CD4-positive, alpha-beta T cell treated with Interleukin-4 for 1 hour (primary cell): ENCODE measurements at regions not wholly inside any gene's neighbourhood (a gene's known extent, or its start where the extent isn't known, plus 50 kb on each side); places are given as distances from the start of the nearest gene placed in this dataset.

Experiments
- DNase-seq, 2 donors: peaks; one replicate each; pipeline ENCODE4 v3.0.0-alpha.2; 2020 to 2022

GRCh38 chr5:61689153-61689846, 357.2 kb downstream of the ZSWIM6 start:
- no peak for DNase-seq

- DNase-seq: no peak
These were observed 365.9 kb downstream of the ZSWIM6 start for GRCh38 chr5:61697809-61698558.

- DNase-seq: no peak
These were observed 370.0 kb downstream of the ZSWIM6 start for GRCh38 chr5:61701877-61702602.

- no peak for DNase-seq
These were observed 370.7 kb downstream of the ZSWIM6 start for GRCh38 chr5:61702784-61703183.

GRCh38 chr5:61704289-61704688, 372.2 kb downstream of the ZSWIM6 start:
- DNase-seq: no peak

- DNase-seq: no peak
These were observed 374.7 kb downstream of the ZSWIM6 start for GRCh38 chr5:61706751-61707150.

GRCh38 chr5:61719124-61719523, 387.1 kb downstream of the ZSWIM6 start:
- DNase-seq: no peak

- DNase-seq: no peak
These were observed 388.8 kb downstream of the ZSWIM6 start for GRCh38 chr5:61720829-61721228.

- no peak for DNase-seq
These were observed 392.0 kb downstream of the ZSWIM6 start for GRCh38 chr5:61724102-61724501.

- DNase-seq: no peak
These were observed 396.2 kb downstream of the ZSWIM6 start for GRCh38 chr5:61728287-61728686.

- DNase-seq: no peak
These were observed 398.8 kb downstream of the ZSWIM6 start for GRCh38 chr5:61730866-61731265.

GRCh38 chr5:61731267-61731945, 399.3 kb downstream of the ZSWIM6 start:
- no peak for DNase-seq

- no peak for DNase-seq
These were observed 399.9 kb downstream of the ZSWIM6 start for GRCh38 chr5:61731946-61732314.

GRCh38 chr5:61732369-61732768, 400.3 kb downstream of the ZSWIM6 start:
- DNase-seq: no peak

- no peak for DNase-seq
These were observed 400.7 kb downstream of the ZSWIM6 start for GRCh38 chr5:61732796-61733195.

GRCh38 chr5:61734001-61734400, 401.9 kb downstream of the ZSWIM6 start:
- no peak for DNase-seq

GRCh38 chr5:61734966-61735365, 402.9 kb downstream of the ZSWIM6 start:
- DNase-seq: no peak

- no peak for DNase-seq
These were observed 403.5 kb downstream of the ZSWIM6 start for GRCh38 chr5:61735531-61735930.

- DNase-seq: no peak
These were observed 403.9 kb downstream of the ZSWIM6 start for GRCh38 chr5:61735995-61736394.

- DNase-seq: no peak
These were observed 405.4 kb downstream of the ZSWIM6 start for GRCh38 chr5:61737301-61737963.

GRCh38 chr5:61737964-61738340, 405.9 kb downstream of the ZSWIM6 start:
- DNase-seq: no peak

GRCh38 chr5:61738446-61738845, 406.4 kb downstream of the ZSWIM6 start:
- no peak for DNase-seq
